A673 (cell line): ENCODE measurements at regions not wholly inside any gene's neighbourhood (a gene's known extent, or its start where the extent isn't known, plus 50 kb on each side); places are given as distances from the start of the nearest gene placed in this dataset.

Source experiments
- CTCF ChIP-seq: fragments of 300-800, 200-600 bp; sonication (generic); conservative IDR thresholded peaks from 2 replicates; pipeline ENCODE4 v1.5.1; 2017; ENCODE audit warnings: low read depth, mild to moderate bottlenecking, antibody characterized with exemption, low read length, moderate library complexity, mixed read lengths
- EZH2 ChIP-seq: fragments of 200-600 bp; sonication (generic); IDR thresholded peaks from 2 replicates; pipeline ENCODE4 v1.6.1; 2017; ENCODE audit warnings: borderline replicate concordance, low read depth, mild to moderate bottlenecking, mixed read lengths, antibody characterized with exemption, low read length; ENCODE audit not compliant: poor library complexity, severe bottlenecking

GRCh38 chr5:89901346-89901745, 508.2 kb downstream of the CETN3 start:
- no peak for TF ChIP-seq CTCF
- no peak for TF ChIP-seq EZH2
